ENCODE measurements at regions not wholly inside any gene's neighbourhood (a gene's known extent, or its start where the extent isn't known, plus 50 kb on each side); places are given as distances from the start of the nearest gene placed in this dataset.

DNA sequence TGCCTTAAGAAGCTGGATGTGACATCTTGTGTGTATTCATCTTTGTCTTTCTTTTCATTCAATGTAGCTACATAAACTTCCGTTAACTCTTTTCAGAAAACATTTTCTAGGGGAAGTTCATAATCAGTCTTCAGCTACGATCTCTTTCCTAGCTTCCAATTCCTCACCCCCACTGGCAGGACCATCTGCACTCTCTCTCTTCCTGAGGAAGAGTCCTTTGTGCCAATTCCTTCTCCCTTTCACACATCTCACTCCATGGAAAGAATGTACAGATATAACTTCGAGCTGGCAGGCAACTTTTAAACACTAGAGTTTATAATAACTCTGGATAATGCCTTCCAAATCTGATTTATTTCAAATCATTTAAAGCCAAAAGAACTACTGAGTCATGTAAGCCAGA, 495.7 kb downstream of the GALC start:
- H3K4me1 ChIP-seq (ENCODE audit: low read depth, poor library complexity, severe bottlenecking): no peaks in the 10 kb centered on the region
- no peak overlapping the region for H3K27ac ChIP-seq
- no peak overlapping the region for H3K9ac ChIP-seq
- no peak overlapping the region for H3K4me2 ChIP-seq
- no peaks in the 10 kb centered on the region for H4K20me1 ChIP-seq (ENCODE audit: insufficient read depth)
- H2AFZ ChIP-seq (ENCODE audit: low read depth): no peak overlapping the region
- no peak overlapping the region for H3K4me3 ChIP-seq (IDR thresholded peaks at IDR 0.05; ENCODE audit: insufficient read depth, low read depth, low read length)
- H3K79me2 ChIP-seq (ENCODE audit: insufficient read depth, low read depth): no peaks in the 10 kb centered on the region
- H3K36me3 ChIP-seq (ENCODE audit: insufficient read depth): no peaks in the 10 kb centered on the region
- TF ChIP-seq, protein P1, sequence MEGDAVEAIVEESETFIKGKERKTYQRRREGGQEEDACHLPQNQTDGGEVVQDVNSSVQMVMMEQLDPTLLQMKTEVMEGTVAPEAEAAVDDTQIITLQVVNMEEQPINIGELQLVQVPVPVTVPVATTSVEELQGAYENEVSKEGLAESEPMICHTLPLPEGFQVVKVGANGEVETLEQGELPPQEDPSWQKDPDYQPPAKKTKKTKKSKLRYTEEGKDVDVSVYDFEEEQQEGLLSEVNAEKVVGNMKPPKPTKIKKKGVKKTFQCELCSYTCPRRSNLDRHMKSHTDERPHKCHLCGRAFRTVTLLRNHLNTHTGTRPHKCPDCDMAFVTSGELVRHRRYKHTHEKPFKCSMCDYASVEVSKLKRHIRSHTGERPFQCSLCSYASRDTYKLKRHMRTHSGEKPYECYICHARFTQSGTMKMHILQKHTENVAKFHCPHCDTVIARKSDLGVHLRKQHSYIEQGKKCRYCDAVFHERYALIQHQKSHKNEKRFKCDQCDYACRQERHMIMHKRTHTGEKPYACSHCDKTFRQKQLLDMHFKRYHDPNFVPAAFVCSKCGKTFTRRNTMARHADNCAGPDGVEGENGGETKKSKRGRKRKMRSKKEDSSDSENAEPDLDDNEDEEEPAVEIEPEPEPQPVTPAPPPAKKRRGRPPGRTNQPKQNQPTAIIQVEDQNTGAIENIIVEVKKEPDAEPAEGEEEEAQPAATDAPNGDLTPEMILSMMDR (conservative IDR thresholded peaks at IDR 0.05; ENCODE audit: low read depth, low read length): no peak
- H3K27me3 ChIP-seq (ENCODE audit: insufficient read depth, low read depth): no peaks in the 10 kb centered on the region

DNA sequence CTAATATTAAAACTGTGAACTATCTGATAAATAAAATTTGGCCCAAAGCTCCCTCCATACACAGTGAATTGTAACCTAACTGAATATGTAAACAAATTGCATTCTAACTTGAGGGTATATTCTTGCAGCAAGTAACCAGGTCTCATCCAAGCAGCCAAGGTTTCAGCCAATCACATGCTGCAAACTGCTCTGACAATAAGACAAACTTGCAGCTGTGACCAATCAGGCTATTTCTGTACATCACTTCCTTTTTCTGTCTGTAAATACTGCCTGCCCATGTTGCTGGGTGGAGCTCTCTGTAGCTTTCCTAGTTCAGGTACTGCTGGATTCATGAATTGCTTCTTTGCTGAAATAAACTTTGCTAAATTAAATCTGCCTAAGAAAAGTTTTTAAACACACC, 499.0 kb downstream of the GALC start:
- Histone ChIP-seq H3K36me3 (ENCODE audit: insufficient read depth) (no peaks in the 10 kb centered on the region), H3K4me1 (ENCODE audit: low read depth, poor library complexity, severe bottlenecking) (no peaks in the 10 kb centered on the region), H4K20me1 (ENCODE audit: insufficient read depth) (no peaks in the 10 kb centered on the region), H2AFZ (ENCODE audit: low read depth) (no peak overlapping the region), H3K27me3 (ENCODE audit: insufficient read depth, low read depth) (no peaks in the 10 kb centered on the region), H3K79me2 (ENCODE audit: insufficient read depth, low read depth) (no peaks in the 10 kb centered on the region), H3K9ac (no peak overlapping the region), H3K27ac (no peak overlapping the region), H3K4me3 (IDR thresholded peaks at IDR 0.05; ENCODE audit: insufficient read depth, low read depth, low read length) (no peak overlapping the region), H3K4me2 (no peak overlapping the region)
- TF ChIP-seq, protein P1 (conservative IDR thresholded peaks at IDR 0.05; ENCODE audit: low read depth, low read length): no peak

DNA sequence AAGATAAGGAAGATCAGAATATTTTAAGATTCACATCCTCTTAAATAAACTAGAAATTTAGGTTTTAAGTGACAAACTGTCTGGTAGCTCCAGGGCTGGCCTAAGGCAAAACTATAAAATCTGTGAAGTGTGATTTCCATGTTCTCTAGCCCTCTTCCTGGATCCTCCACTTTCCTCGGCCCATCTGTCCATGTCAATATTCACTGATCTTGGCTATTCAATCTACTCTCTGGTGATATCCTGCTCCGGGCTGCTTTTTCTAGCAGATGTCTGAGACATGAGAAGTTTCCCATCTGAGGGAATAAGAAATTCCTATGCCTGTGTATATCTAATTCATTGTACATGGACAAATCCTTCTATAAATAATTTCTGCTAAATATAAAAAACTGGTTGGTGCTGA, 500.4 kb downstream of the GALC start:
- Histone ChIP-seq H2AFZ (ENCODE audit: low read depth) (no peak overlapping the region), H4K20me1 (ENCODE audit: insufficient read depth) (no peaks in the 10 kb centered on the region), H3K27ac (no peak overlapping the region), H3K27me3 (ENCODE audit: insufficient read depth, low read depth) (no peaks in the 10 kb centered on the region), H3K4me2 (no peak overlapping the region), H3K79me2 (ENCODE audit: insufficient read depth, low read depth) (no peaks in the 10 kb centered on the region), H3K4me3 (IDR thresholded peaks at IDR 0.05; ENCODE audit: insufficient read depth, low read depth, low read length) (no peak overlapping the region), H3K36me3 (ENCODE audit: insufficient read depth) (no peaks in the 10 kb centered on the region), H3K4me1 (ENCODE audit: low read depth, poor library complexity, severe bottlenecking) (no peaks in the 10 kb centered on the region), H3K9ac (no peak overlapping the region)
- TF ChIP-seq, protein P1 (conservative IDR thresholded peaks at IDR 0.05; ENCODE audit: low read depth, low read length): no peak

DNA sequence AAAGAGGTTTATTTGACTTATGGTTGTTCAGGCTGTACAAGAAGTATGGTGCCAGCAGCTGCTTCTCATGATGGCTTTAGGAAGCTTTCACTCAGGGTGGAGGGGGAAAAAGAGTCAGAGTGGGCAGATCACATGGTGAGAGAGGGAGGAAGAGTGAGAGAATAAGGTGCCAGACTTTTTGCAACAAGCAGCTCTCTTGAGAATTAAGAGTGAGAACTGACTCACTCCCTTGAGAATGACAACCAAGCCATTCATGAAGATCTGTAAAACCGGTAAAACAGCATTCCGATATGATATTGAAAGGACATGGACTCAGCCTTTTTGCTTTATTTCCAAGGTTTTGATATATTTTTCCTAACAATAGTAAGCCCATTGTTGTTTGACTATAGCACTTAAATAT, 501.2 kb downstream of the GALC start:
- no peaks in the 10 kb centered on the region for H3K36me3 ChIP-seq (ENCODE audit: insufficient read depth)
- H4K20me1 ChIP-seq (ENCODE audit: insufficient read depth): no peaks in the 10 kb centered on the region
- no peaks in the 10 kb centered on the region for H3K4me1 ChIP-seq (ENCODE audit: low read depth, poor library complexity, severe bottlenecking)
- no peak overlapping the region for H3K4me2 ChIP-seq
- no peaks in the 10 kb centered on the region for H3K79me2 ChIP-seq (ENCODE audit: insufficient read depth, low read depth)
- H3K27me3 ChIP-seq (ENCODE audit: insufficient read depth, low read depth): no peaks in the 10 kb centered on the region
- H2AFZ ChIP-seq (ENCODE audit: low read depth): no peak overlapping the region
- TF ChIP-seq, protein P1 (conservative IDR thresholded peaks at IDR 0.05; ENCODE audit: low read depth, low read length): no peak
- no peak overlapping the region for H3K4me3 ChIP-seq (IDR thresholded peaks at IDR 0.05; ENCODE audit: insufficient read depth, low read depth, low read length)
- H3K9ac ChIP-seq: no peak overlapping the region
- H3K27ac ChIP-seq: no peak overlapping the region

Measured in KMS-11 (cell line).